GM23338 (cell line): ENCODE measurements at regions not wholly inside any gene's neighbourhood (a gene's known extent, or its start where the extent isn't known, plus 50 kb on each side); places are given as distances from the start of the nearest gene placed in this dataset.

Experiments
- CREB1 ChIP-seq: fragments of 250-450 bp; sonication (Bioruptor Pico); IDR thresholded peaks from 2 replicates; pipeline ENCODE4 v1.5.0; 2020; ENCODE audit warnings: low read depth, mild to moderate bottlenecking, moderate library complexity
- EZH2 ChIP-seq: fragments of 200-600 bp; sonication (generic); IDR thresholded peaks from one replicate; pipeline ENCODE4 v1.8.0; 2017; ENCODE audit warnings: antibody characterized with exemption, mild to moderate bottlenecking, low read depth; ENCODE audit not compliant: unreplicated experiment
- EZH2phosphoT487 ChIP-seq: fragments of 200-600 bp; sonication (generic); IDR thresholded peaks from one replicate; pipeline ENCODE4 v1.8.1; 2018; ENCODE audit warnings: antibody characterized with exemption; ENCODE audit not compliant: unreplicated experiment
- POLR2AphosphoS5 ChIP-seq: IDR thresholded peaks from 2 replicates; pipeline ENCODE4 v1.6.1; 2016; ENCODE audit warnings: antibody characterized with exemption, low read depth
- ZNF114 ChIP-seq: fragments of 250-450 bp; sonication (Bioruptor Pico); IDR thresholded peaks from 2 replicates; pipeline ENCODE4 v1.5.0; 2020; ENCODE audit warnings: mild to moderate bottlenecking, moderate library complexity
- ZNF331 ChIP-seq: fragments of 250-450 bp; sonication (Bioruptor Pico); IDR thresholded peaks from 2 replicates; pipeline ENCODE4 v1.5.0; 2020; ENCODE audit warnings: low read depth, mild to moderate bottlenecking, moderate library complexity
- TF ChIP-seq, protein P1 (sequence below), 2 experiments: fragments of 200-600 bp in 1 of 2; sonication (generic) in 1 of 2; conservative IDR thresholded peaks; 2 replicates each; pipeline versions ENCODE4 v1.5.1 to v1.6.1; 2016 to 2017; ENCODE audit warnings: antibody characterized with exemption in 2 of 2, low read depth in 2 of 2, mild to moderate bottlenecking in 2 of 2, moderate library complexity in 1 of 2
- TF ChIP-seq, protein P2 (sequence below): IDR thresholded peaks from one replicate; pipeline ENCODE4 v1.6.1; 2018; ENCODE audit warnings: antibody characterized with exemption; ENCODE audit not compliant: unreplicated experiment
- TF ChIP-seq, protein P3 (sequence below): IDR thresholded peaks from 2 replicates; pipeline ENCODE4 v1.6.1; 2016; ENCODE audit warnings: antibody characterized with exemption
- TF ChIP-seq, protein P4 (sequence below): fragments of 250-450 bp; sonication (Bioruptor Pico); IDR thresholded peaks from 2 replicates; pipeline ENCODE4 v1.5.0; 2020; ENCODE audit warnings: mild to moderate bottlenecking, moderate library complexity

DNA sequence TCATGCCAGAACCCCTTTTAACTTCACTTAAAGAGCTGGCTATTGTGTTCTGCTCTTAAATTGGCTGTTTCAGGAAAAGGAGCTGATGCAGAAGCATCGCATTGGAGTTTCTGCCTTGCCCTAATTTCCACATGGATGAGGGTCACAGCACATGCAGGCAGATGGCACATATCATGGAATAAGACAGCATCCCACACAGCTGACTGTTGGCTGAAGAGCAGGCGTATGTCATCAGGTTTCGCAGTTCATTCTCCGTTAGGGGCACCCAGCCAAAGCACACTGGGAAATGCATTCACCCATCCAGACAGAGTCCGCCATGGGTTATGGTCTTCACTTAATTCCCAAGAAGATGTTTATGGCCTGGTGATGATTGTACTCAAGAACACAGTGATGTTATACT lies 572.5 kb downstream of the LIG4 start:
- TF ChIP-seq CREB1 (CRISPR knock-in tag): no peak
- TF ChIP-seq, protein P1, sequence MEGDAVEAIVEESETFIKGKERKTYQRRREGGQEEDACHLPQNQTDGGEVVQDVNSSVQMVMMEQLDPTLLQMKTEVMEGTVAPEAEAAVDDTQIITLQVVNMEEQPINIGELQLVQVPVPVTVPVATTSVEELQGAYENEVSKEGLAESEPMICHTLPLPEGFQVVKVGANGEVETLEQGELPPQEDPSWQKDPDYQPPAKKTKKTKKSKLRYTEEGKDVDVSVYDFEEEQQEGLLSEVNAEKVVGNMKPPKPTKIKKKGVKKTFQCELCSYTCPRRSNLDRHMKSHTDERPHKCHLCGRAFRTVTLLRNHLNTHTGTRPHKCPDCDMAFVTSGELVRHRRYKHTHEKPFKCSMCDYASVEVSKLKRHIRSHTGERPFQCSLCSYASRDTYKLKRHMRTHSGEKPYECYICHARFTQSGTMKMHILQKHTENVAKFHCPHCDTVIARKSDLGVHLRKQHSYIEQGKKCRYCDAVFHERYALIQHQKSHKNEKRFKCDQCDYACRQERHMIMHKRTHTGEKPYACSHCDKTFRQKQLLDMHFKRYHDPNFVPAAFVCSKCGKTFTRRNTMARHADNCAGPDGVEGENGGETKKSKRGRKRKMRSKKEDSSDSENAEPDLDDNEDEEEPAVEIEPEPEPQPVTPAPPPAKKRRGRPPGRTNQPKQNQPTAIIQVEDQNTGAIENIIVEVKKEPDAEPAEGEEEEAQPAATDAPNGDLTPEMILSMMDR (conservative IDR thresholded peaks at IDR 0.05; ENCODE audit: low read depth in 2 of 2): no peak
- TF ChIP-seq, protein P2, sequence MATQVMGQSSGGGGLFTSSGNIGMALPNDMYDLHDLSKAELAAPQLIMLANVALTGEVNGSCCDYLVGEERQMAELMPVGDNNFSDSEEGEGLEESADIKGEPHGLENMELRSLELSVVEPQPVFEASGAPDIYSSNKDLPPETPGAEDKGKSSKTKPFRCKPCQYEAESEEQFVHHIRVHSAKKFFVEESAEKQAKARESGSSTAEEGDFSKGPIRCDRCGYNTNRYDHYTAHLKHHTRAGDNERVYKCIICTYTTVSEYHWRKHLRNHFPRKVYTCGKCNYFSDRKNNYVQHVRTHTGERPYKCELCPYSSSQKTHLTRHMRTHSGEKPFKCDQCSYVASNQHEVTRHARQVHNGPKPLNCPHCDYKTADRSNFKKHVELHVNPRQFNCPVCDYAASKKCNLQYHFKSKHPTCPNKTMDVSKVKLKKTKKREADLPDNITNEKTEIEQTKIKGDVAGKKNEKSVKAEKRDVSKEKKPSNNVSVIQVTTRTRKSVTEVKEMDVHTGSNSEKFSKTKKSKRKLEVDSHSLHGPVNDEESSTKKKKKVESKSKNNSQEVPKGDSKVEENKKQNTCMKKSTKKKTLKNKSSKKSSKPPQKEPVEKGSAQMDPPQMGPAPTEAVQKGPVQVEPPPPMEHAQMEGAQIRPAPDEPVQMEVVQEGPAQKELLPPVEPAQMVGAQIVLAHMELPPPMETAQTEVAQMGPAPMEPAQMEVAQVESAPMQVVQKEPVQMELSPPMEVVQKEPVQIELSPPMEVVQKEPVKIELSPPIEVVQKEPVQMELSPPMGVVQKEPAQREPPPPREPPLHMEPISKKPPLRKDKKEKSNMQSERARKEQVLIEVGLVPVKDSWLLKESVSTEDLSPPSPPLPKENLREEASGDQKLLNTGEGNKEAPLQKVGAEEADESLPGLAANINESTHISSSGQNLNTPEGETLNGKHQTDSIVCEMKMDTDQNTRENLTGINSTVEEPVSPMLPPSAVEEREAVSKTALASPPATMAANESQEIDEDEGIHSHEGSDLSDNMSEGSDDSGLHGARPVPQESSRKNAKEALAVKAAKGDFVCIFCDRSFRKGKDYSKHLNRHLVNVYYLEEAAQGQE: no peak
- no peak for TF ChIP-seq POLR2AphosphoS5
- no peak for TF ChIP-seq ZNF331
- no peak for TF ChIP-seq EZH2
- no peak for TF ChIP-seq EZH2phosphoT487
- TF ChIP-seq, protein P3, sequence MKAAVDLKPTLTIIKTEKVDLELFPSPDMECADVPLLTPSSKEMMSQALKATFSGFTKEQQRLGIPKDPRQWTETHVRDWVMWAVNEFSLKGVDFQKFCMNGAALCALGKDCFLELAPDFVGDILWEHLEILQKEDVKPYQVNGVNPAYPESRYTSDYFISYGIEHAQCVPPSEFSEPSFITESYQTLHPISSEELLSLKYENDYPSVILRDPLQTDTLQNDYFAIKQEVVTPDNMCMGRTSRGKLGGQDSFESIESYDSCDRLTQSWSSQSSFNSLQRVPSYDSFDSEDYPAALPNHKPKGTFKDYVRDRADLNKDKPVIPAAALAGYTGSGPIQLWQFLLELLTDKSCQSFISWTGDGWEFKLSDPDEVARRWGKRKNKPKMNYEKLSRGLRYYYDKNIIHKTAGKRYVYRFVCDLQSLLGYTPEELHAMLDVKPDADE: no peak
- TF ChIP-seq, protein P4, sequence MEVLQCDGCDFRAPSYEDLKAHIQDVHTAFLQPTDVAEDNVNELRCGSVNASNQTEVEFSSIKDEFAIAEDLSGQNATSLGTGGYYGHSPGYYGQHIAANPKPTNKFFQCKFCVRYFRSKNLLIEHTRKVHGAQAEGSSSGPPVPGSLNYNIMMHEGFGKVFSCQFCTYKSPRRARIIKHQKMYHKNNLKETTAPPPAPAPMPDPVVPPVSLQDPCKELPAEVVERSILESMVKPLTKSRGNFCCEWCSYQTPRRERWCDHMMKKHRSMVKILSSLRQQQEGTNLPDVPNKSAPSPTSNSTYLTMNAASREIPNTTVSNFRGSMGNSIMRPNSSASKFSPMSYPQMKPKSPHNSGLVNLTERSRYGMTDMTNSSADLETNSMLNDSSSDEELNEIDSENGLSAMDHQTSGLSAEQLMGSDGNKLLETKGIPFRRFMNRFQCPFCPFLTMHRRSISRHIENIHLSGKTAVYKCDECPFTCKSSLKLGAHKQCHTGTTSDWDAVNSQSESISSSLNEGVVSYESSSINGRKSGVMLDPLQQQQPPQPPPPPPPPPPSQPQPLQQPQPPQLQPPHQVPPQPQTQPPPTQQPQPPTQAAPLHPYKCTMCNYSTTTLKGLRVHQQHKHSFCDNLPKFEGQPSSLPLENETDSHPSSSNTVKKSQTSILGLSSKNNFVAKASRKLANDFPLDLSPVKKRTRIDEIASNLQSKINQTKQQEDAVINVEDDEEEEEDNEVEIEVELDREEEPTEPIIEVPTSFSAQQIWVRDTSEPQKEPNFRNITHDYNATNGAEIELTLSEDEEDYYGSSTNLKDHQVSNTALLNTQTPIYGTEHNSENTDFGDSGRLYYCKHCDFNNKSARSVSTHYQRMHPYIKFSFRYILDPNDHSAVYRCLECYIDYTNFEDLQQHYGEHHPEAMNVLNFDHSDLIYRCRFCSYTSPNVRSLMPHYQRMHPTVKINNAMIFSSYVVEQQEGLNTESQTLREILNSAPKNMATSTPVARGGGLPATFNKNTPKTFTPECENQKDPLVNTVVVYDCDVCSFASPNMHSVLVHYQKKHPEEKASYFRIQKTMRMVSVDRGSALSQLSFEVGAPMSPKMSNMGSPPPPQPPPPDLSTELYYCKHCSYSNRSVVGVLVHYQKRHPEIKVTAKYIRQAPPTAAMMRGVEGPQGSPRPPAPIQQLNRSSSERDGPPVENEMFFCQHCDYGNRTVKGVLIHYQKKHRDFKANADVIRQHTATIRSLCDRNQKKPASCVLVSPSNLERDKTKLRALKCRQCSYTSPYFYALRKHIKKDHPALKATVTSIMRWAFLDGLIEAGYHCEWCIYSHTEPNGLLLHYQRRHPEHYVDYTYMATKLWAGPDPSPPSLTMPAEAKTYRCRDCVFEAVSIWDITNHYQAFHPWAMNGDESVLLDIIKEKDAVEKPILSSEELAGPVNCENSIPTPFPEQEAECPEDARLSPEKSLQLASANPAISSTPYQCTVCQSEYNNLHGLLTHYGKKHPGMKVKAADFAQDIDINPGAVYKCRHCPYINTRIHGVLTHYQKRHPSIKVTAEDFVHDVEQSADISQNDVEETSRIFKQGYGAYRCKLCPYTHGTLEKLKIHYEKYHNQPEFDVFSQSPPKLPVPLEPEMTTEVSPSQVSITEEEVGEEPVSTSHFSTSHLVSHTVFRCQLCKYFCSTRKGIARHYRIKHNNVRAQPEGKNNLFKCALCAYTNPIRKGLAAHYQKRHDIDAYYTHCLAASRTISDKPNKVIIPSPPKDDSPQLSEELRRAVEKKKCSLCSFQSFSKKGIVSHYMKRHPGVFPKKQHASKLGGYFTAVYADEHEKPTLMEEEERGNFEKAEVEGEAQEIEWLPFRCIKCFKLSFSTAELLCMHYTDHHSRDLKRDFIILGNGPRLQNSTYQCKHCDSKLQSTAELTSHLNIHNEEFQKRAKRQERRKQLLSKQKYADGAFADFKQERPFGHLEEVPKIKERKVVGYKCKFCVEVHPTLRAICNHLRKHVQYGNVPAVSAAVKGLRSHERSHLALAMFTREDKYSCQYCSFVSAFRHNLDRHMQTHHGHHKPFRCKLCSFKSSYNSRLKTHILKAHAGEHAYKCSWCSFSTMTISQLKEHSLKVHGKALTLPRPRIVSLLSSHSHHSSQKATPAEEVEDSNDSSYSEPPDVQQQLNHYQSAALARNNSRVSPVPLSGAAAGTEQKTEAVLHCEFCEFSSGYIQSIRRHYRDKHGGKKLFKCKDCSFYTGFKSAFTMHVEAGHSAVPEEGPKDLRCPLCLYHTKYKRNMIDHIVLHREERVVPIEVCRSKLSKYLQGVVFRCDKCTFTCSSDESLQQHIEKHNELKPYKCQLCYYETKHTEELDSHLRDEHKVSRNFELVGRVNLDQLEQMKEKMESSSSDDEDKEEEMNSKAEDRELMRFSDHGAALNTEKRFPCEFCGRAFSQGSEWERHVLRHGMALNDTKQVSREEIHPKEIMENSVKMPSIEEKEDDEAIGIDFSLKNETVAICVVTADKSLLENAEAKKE (CRISPR knock-in tag): no peak
- no peak for TF ChIP-seq ZNF114
